ENCODE measurements at regions not wholly inside any gene's neighbourhood (a gene's known extent, or its start where the extent isn't known, plus 50 kb on each side); places are given as distances from the start of the nearest gene placed in this dataset.

GRCh38 chr16:86185089-86185488 lies 286.1 kb downstream of the IRF8 start:
- H3K9me3 ChIP-seq, result no peaks in the 10 kb centered on the region
- Mint-ChIP-seq H3K36me3 (ENCODE audit: insufficient read depth, unreplicated experiment) (no peaks in the 10 kb centered on the region), H3K4me1 (ENCODE audit: low read depth, unreplicated experiment) (no peaks in the 10 kb centered on the region), H3K27me3 (ENCODE audit: insufficient read depth, unreplicated experiment) (peaks cover 46% of the 10 kb centered on the region), H3K27ac (ENCODE audit: unreplicated experiment) (no peak overlapping the region), H3K9me3 (ENCODE audit: unreplicated experiment) (no peaks in the 10 kb centered on the region), H3K4me3 (ENCODE audit: unreplicated experiment) (no peak overlapping the region)
- ChIA-PET CTCF (no interaction called here), POLR2A (no interaction called here)
- DNase-seq, result no peak
- no peaks in the 10 kb centered on the region for H3K36me3 ChIP-seq (ENCODE audit: control insufficient read depth, insufficient read depth, low read length)
- H3K27me3 ChIP-seq (replicated peaks; ENCODE audit: control insufficient read depth, insufficient read depth, low read length), result no peaks in the 10 kb centered on the region; the same call in none of the 2 replicates
- TF ChIP-seq, protein P1, sequence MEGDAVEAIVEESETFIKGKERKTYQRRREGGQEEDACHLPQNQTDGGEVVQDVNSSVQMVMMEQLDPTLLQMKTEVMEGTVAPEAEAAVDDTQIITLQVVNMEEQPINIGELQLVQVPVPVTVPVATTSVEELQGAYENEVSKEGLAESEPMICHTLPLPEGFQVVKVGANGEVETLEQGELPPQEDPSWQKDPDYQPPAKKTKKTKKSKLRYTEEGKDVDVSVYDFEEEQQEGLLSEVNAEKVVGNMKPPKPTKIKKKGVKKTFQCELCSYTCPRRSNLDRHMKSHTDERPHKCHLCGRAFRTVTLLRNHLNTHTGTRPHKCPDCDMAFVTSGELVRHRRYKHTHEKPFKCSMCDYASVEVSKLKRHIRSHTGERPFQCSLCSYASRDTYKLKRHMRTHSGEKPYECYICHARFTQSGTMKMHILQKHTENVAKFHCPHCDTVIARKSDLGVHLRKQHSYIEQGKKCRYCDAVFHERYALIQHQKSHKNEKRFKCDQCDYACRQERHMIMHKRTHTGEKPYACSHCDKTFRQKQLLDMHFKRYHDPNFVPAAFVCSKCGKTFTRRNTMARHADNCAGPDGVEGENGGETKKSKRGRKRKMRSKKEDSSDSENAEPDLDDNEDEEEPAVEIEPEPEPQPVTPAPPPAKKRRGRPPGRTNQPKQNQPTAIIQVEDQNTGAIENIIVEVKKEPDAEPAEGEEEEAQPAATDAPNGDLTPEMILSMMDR (IDR thresholded peaks at IDR 0.05; ENCODE audit: insufficient read depth in 1 of 2, low read depth in 1 of 2, low read length in 1 of 2, severe bottlenecking in 1 of 2, unreplicated experiment in 1 of 2), result no peak
- no peaks in the 10 kb centered on the region for H3K4me1 ChIP-seq
- no TSS peak for BruUV-seq (replicated peaks)
- no peak overlapping the region for H3K4me3 ChIP-seq (ENCODE audit: low read depth, low read length)
- intact Hi-C loops (cut with micrococcal nuclease; ENCODE audit: unreplicated experiment), result no loop called here

GRCh38 chr16:86186313-86186712 lies 287.4 kb downstream of the IRF8 start:
- no peaks in the 10 kb centered on the region for H3K9me3 ChIP-seq
- ChIA-PET POLR2A (no interaction called here), CTCF (no interaction called here)
- peaks cover 2% of the 10 kb centered on the region for H3K27me3 ChIP-seq (replicated peaks; ENCODE audit: control insufficient read depth, insufficient read depth, low read length)
- no peaks in the 10 kb centered on the region for H3K36me3 ChIP-seq (ENCODE audit: control insufficient read depth, insufficient read depth, low read length)
- H3K4me3 ChIP-seq (ENCODE audit: low read depth, low read length), result no peak overlapping the region
- Mint-ChIP-seq H3K4me3 (ENCODE audit: unreplicated experiment) (no peak overlapping the region), H3K27ac (ENCODE audit: unreplicated experiment) (no peak overlapping the region), H3K9me3 (ENCODE audit: unreplicated experiment) (no peaks in the 10 kb centered on the region), H3K36me3 (ENCODE audit: insufficient read depth, unreplicated experiment) (no peaks in the 10 kb centered on the region), H3K27me3 (ENCODE audit: insufficient read depth, unreplicated experiment) (peaks cover 55% of the 10 kb centered on the region), H3K4me1 (ENCODE audit: low read depth, unreplicated experiment) (no peaks in the 10 kb centered on the region)
- intact Hi-C loops (cut with micrococcal nuclease; ENCODE audit: unreplicated experiment), result no loop called here
- no peaks in the 10 kb centered on the region for H3K4me1 ChIP-seq
- TF ChIP-seq, protein P1 (IDR thresholded peaks at IDR 0.05; ENCODE audit: insufficient read depth in 1 of 2, low read depth in 1 of 2, low read length in 1 of 2, severe bottlenecking in 1 of 2, unreplicated experiment in 1 of 2), result no peak
- no peak for DNase-seq
- no TSS peak for BruUV-seq (replicated peaks)

GRCh38 chr16:86189934-86190333 lies 291.0 kb downstream of the IRF8 start:
- Histone ChIP-seq H3K4me1 (no peaks in the 10 kb centered on the region), H3K27me3 (replicated peaks; ENCODE audit: control insufficient read depth, insufficient read depth, low read length) (peaks cover 2% of the 10 kb centered on the region)
- H3K27me3 Mint-ChIP-seq (ENCODE audit: insufficient read depth, unreplicated experiment), result peaks cover 57% of the 10 kb centered on the region

More at GRCh38 chr16:86189934-86190333, 291.0 kb downstream of the IRF8 start:
- no TSS peak for BruUV-seq (replicated peaks)
- Histone ChIP-seq H3K4me3 (ENCODE audit: low read depth, low read length) (no peak overlapping the region), H3K9me3 (no peaks in the 10 kb centered on the region), H3K36me3 (ENCODE audit: control insufficient read depth, insufficient read depth, low read length) (no peaks in the 10 kb centered on the region)
- Mint-ChIP-seq H3K4me3 (ENCODE audit: unreplicated experiment) (no peak overlapping the region), H3K4me1 (ENCODE audit: low read depth, unreplicated experiment) (no peaks in the 10 kb centered on the region), H3K36me3 (ENCODE audit: insufficient read depth, unreplicated experiment) (no peaks in the 10 kb centered on the region), H3K27ac (ENCODE audit: unreplicated experiment) (no peak overlapping the region), H3K9me3 (ENCODE audit: unreplicated experiment) (no peaks in the 10 kb centered on the region)
- no peak for DNase-seq
- POLR2A ChIA-PET, result no interaction called here
- CTCF ChIA-PET, result no interaction called here
- TF ChIP-seq, protein P1 (IDR thresholded peaks at IDR 0.05; ENCODE audit: insufficient read depth in 1 of 2, low read depth in 1 of 2, low read length in 1 of 2, severe bottlenecking in 1 of 2, unreplicated experiment in 1 of 2), result no peak
- intact Hi-C loops (cut with micrococcal nuclease; ENCODE audit: unreplicated experiment), result no loop called here
